ENCODE measurements at regions not wholly inside any gene's neighbourhood (a gene's known extent, or its start where the extent isn't known, plus 50 kb on each side); places are given as distances from the start of the nearest gene placed in this dataset.

- TF ChIP-seq EZH2 (IDR thresholded peaks at IDR 0.05; ENCODE audit: low read depth, unreplicated experiment) = no peak
- TF ChIP-seq EZH2phosphoT487 (IDR thresholded peaks at IDR 0.05; ENCODE audit: unreplicated experiment) = no peak
- no peak for TF ChIP-seq ZNF114 (CRISPR knock-in tag; IDR thresholded peaks at IDR 0.05)
- no peak for TF ChIP-seq POLR2AphosphoS5 (IDR thresholded peaks at IDR 0.05; ENCODE audit: low read depth)
- no peak for TF ChIP-seq CREB1 (CRISPR knock-in tag; IDR thresholded peaks at IDR 0.05; ENCODE audit: low read depth)
- no peak for TF ChIP-seq REST (IDR thresholded peaks at IDR 0.05; ENCODE audit: unreplicated experiment)
- TF ChIP-seq NANOG (IDR thresholded peaks at IDR 0.05; ENCODE audit: borderline replicate concordance) = no peak
- no peak for TF ChIP-seq JUNB (IDR thresholded peaks at IDR 0.05; ENCODE audit: unreplicated experiment)
These were observed 79.0 kb upstream of the LAMA2 start (continued) for GRCh38 chr6:128803911-128804310.

GRCh38 chr6:128801621-128802020 is 81.3 kb upstream of the LAMA2 start:
- no peak for DNase-seq (ENCODE audit: low spot score)
- no peak for TF ChIP-seq STAT1 (IDR thresholded peaks at IDR 0.05; ENCODE audit: unreplicated experiment)
- TF ChIP-seq ZNF462 (CRISPR knock-in tag; IDR thresholded peaks at IDR 0.05) = no peak
- no peak for TF ChIP-seq EZH2 (IDR thresholded peaks at IDR 0.05; ENCODE audit: low read depth, unreplicated experiment)
- TF ChIP-seq JUNB (IDR thresholded peaks at IDR 0.05; ENCODE audit: unreplicated experiment) = no peak
- TF ChIP-seq POLR2AphosphoS5 (IDR thresholded peaks at IDR 0.05; ENCODE audit: low read depth) = no peak
- no peak for TF ChIP-seq ZNF331 (CRISPR knock-in tag; IDR thresholded peaks at IDR 0.05; ENCODE audit: low read depth)
- no peak for TF ChIP-seq REST (IDR thresholded peaks at IDR 0.05; ENCODE audit: unreplicated experiment)
- TF ChIP-seq NANOG (IDR thresholded peaks at IDR 0.05; ENCODE audit: borderline replicate concordance) = no peak

More at GRCh38 chr6:128801621-128802020, 81.3 kb upstream of the LAMA2 start:
- Histone ChIP-seq H3K36me3 (ENCODE audit: insufficient read depth) (no peaks in the 10 kb centered on the region), H3F3A (replicated peaks; ENCODE audit: low read depth) (no peaks in the 10 kb centered on the region), H4K20me1 (replicated peaks; ENCODE audit: insufficient read depth) (no peaks in the 10 kb centered on the region), H3K79me2 (replicated peaks; ENCODE audit: insufficient read depth) (no peaks in the 10 kb centered on the region), H3K4me1 (ENCODE audit: insufficient read depth) (no peaks in the 10 kb centered on the region), H3K27me3 (ENCODE audit: insufficient read depth) (no peaks in the 10 kb centered on the region), H2AFZ (no peak overlapping the region), H3K27ac (ENCODE audit: low read depth) (no peak overlapping the region), H3K4me3 (no peak overlapping the region), H3K9me2 (ENCODE audit: insufficient read depth) (no peaks in the 10 kb centered on the region), H3K4me2 (no peak overlapping the region)
- peaks cover 8% of the 10 kb centered on the region; the same call in 2 of the 3 replicates for H3K4me1 Mint-ChIP-seq
- no peak for ATAC-seq
- peaks cover 3% of the 10 kb centered on the region; the same call in 1 of the 3 replicates for H3K9me3 Mint-ChIP-seq
- H3K36me3 Mint-ChIP-seq (ENCODE audit: low read depth) = peaks cover 5% of the 10 kb centered on the region; the same call in 2 of the 3 replicates
- no peak overlapping the region for H3K4me3 Mint-ChIP-seq
- H3K27ac Mint-ChIP-seq = no peak overlapping the region
- peaks cover 2% of the 10 kb centered on the region for H3K27me3 Mint-ChIP-seq (ENCODE audit: insufficient read depth, low read depth, poor library complexity)

Measured in GM23338 (cell line).